NCI-H345 treated with DMSO at 0.1 percent for 48 hours (cell line): ENCODE measurements at regions not wholly inside any gene's neighbourhood (a gene's known extent, or its start where the extent isn't known, plus 50 kb on each side); places are given as distances from the start of the nearest gene placed in this dataset.
"Not testable (repeated sequence)": the region's sequence is repeated elsewhere in the genome, so short reads cannot be mapped to it uniquely, and the experiment has no call there.

Experiments used
- DNase-seq: peaks from one replicate; lab custom pipeline; 2025; ENCODE audit not compliant: unreplicated experiment; lab: John Stamatoyannopoulos, UW

DNA sequence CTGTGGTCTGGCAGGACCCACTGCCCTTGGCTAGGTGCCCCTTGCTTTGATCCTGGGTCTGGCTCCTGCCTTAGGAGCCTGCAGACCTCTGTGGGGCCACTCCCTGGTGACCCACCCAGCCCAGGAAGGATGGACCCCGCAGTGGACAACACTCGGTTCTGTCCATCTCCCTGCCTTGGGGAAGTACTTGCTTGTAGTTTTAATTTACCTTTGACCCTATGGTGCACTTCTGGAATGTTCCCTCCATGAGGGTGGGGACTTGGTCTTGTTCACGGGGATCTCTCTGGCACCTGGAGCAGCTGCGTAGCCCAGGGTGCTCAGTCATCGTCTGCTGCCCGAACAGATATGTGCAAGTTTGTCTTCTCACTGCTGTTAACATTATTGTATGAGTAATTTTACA, 171.3 kb downstream of the TRIM43 start:
- not testable (repeated sequence) for DNase-seq

DNA sequence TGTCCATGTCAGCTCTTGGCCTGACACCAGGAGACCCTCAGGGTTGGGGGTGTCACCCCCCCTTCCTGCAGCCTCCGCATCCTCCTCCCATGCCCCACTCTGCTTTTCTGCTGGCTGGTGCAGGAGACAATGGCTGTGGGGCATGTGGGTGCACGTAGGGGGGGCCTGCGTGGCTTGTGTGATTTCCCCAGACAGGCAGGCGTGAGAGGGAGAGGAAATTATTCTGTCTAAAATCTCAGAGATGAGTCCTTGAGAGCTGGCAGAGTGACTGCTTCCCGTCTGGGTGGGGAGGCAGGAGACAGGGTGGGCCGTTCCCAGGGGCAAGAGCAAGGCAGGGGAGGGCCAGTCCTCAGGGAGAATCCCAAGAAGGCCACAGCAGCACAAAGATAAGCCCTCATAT, 173.2 kb downstream of the TRIM43 start:
- DNase-seq: not testable (repeated sequence)

DNA sequence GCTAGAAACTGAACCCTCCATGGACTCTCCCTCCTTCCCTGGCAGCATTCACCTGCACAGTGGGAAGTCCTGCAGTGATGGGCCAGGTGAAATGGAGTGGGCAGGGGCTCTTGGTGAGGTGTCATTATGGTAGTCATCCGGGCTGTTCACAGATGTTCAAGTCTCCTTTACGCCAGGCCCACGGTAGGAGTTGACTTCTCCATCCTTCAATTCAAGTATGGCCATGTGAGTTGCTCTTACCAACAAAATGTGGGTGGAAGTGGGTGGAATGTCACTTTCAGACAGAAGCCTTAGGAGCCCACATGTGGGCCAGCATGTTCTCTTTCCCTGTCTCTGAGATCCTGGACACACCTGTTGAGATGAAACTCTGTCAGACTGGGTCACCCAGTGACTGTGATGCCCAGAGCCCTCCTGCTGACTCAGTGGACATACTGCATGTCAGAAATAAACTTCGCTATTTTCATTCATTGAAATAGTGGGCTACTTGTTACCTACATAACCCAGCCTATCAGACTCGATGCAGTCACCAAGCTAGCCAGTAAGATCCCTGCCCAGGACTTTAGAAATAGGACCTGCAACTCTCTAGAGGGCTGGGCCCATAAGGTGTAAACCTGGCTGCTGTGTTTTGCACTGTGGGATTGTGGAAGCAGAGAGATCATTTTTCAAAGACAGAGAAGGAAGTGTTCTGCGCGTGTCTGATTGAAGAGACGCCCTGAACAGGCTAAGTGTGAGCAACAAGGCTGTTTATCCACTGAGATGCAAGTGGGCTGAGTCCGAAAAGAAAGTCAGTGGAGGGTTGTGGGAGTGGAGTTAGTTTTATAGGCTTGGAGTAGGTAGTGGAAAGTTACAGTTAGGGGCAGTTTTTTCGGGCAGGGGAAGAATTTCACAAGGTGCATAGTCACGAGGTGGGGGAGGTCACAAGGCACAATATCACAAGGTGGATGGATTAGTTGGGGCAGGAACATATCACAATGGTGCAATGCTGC, 174.4 kb downstream of the TRIM43 start:
- not testable (repeated sequence) for DNase-seq

GRCh38 chr2:95767531-95767930, 175.7 kb downstream of the TRIM43 start:
- DNase-seq: not testable (repeated sequence)

DNA sequence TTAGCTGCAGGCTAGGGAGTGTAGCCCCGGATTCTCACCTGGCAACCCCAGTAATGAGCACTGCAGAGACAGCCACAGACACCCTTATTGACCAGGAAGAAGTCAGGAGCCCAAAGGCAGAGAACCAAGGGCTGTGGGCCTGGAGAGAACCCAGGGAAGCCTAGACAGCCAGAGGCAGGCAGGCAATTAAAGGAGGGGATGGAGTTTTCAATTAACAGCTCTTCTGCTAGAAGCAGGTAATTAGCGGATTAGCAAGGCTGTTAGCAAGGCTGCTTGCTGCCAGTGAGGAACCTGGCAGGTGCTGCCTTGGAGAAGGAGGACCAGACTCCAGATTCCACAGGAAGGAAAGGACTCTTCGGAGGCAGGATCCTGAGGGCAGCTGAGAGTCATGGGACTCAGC, 176.1 kb downstream of the TRIM43 start:
- not testable (repeated sequence) for DNase-seq

- DNase-seq: not testable (repeated sequence)
Measured at GRCh38 chr2:95769256-95769655, 177.5 kb downstream of the TRIM43 start.

DNA sequence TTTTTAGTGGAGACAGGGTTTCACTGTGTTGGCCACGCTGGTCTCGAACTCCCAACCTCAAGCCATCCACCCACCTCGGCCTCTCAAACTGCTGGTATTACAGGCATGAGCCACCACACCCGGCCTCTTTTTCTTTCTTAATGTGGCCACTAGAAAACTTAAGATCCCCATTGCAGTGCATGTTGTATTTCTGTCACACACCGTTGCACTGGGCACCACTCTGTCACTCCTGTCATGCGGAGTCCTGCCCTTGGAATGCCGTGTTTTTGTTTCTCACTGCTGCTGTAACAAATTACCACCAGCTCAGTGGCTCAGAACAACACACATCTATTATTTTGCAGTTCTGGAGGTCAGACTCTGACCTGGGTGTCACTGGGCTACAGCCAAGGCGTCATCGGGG, 178.9 kb downstream of the TRIM43 start:
- DNase-seq: not testable (repeated sequence)

DNA sequence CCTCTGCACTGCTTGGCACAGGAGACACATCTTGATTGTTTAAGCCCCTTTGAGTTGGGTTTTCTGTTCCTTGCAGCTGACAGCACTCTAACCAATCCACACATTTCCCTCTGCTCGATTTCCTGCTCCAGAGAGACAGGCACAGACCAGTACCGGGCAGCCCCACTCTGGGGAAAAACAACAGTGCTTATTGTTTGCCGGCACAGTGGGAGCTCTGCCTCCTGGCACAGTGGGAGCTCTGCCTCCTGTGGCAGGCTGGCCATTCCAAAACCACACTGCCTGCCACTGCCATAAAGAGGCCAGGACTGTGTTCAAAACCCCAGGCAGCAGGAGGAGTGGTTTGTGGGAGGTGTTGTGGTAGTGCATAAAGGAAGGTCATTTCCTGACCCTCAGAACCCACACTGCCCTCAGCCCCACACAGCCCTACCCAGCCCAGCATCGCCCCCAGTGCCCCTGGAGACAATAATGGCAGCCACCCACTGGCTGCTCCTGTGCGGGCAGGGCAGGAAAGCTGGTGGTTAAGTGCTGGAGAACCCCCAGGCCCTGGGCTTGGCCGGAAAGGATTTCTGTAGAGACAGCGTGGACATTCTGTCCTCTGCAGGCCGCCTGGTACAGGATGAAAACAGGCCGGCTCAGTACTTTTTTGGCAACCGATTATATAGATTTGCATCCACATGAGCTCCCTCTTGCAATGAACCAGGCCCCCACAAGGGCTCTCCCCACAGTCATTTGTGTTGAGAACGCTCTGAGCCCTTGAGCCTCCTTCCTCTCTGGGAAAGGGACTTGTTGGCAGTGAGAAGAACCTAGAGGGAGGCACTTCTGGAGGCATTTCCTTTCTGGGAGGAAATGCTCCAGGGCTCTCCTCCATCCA, 182.8 kb downstream of the TRIM43 start:
- DNase-seq: not testable (repeated sequence)

- DNase-seq: not testable (repeated sequence)
Measured at GRCh38 chr2:95775193-95775531, 183.4 kb downstream of the TRIM43 start.
